GM13977 (cell line): ENCODE measurements at regions not wholly inside any gene's neighbourhood (a gene's known extent, or its start where the extent isn't known, plus 50 kb on each side); places are given as distances from the start of the nearest gene placed in this dataset.

Source experiments
- DNase-seq: peaks from one replicate; pipeline ENCODE4 v3.0.0; 2012; ENCODE audit warnings: low spot score
- CTCF ChIP-seq: IDR thresholded peaks from 2 replicates; pipeline ENCODE4 v1.5.1; 2012; ENCODE audit warnings: mild to moderate bottlenecking, control low read depth; ENCODE audit not compliant: insufficient read depth; ENCODE audit errors: extremely low read depth, missing control alignments
- in situ Hi-C: fragments of 300-500 bp; cut with MboI; formaldehyde crosslinking; loops from one replicate; pipeline ENCODE4 v1.12.0; 2022; ENCODE audit warnings: low sequenced_read_pairs, low pct_unique_long_range_greater_than_20kb, mixed read lengths, inconsistent platforms; ENCODE audit not compliant: unreplicated experiment

DNA sequence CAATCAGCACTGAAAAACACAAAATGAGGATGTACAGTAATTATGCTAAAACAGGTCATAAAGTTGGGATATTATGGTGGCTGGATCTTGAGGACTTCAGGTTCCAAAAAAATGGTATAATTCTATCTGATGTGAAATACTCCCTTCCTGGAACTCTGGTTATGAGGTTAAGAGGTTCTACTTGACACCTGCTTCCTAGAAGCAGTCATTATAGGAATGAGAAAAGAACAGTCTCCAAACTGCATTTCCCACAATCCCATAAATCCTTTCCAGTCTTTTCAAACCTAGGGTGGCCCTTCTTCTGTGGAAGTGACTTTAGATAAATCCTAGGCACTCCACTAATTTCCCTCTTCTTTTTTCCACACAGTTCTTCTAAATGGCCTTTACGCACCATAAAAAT is 63.7 kb upstream of the OR10AD1 start:
- in situ Hi-C loops: no loop called here
- no peak for TF ChIP-seq CTCF
- no peak for DNase-seq

DNA sequence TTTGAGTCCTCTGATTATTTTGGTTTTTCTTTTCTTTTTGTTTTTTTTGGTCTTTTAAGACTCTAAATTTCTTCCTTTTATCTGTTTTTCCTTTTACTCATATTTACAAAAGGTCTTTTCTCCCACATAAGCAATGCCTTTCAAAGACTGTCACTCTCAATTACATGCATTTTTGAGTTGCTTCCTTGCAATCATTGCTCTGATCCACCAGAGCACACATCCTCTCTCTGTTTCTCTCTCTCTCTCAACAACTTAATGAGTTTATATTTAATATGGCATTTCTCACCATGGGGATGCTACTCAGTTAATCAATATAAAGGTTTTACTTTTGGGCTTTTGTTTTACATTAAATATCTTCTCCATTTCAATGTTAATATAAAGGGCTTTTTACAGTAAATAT is 62.7 kb upstream of the OR10AD1 start:
- in situ Hi-C loops: no loop called here
- no peak for DNase-seq
- TF ChIP-seq CTCF: no peak

- in situ Hi-C loops: no loop called here
- no peak for TF ChIP-seq CTCF
- no peak for DNase-seq
Observed at GRCh38 chr12:48263617-48264016, 60.5 kb upstream of the OR10AD1 start.

GRCh38 chr12:48261773-48262172 is 58.7 kb upstream of the OR10AD1 start:
- in situ Hi-C loops: no loop called here
- no peak for DNase-seq
- no peak for TF ChIP-seq CTCF
